H1 (cell line): ENCODE measurements at regions not wholly inside any gene's neighbourhood (a gene's known extent, or its start where the extent isn't known, plus 50 kb on each side); places are given as distances from the start of the nearest gene placed in this dataset.

Experiments
- CTCF ChIA-PET: fragments of 300-600 bp; sonication (Branson Sonifier 250); formaldehyde crosslinking; loops from one replicate; lab custom pipeline; 2021; ENCODE audit not compliant: partially characterized antibody; lab: Charles Lee
- POLR2A ChIA-PET: fragments of 300-600 bp; sonication (Branson Sonifier 250); formaldehyde crosslinking; loops from one replicate; lab custom pipeline; 2021; ENCODE audit warnings: inconsistent platforms; ENCODE audit not compliant: partially characterized antibody; lab: Charles Lee
- DNase-seq, 2 experiments: peaks; one replicate each; pipeline versions ENCODE4 v3.0.0 to v3.0.0-alpha.2; 2010 to 2022; ENCODE audit warnings: low spot score in 2 of 2, low read depth in 1 of 2, mixed read lengths in 1 of 2
- FAIRE-seq: peaks from 2 replicates; lab custom pipeline; 2011; peaks lifted over from hg19 to GRCh38; lab: Jason Lieb, UNC
- H2AFZ ChIP-seq: 2 replicates; pipeline ENCODE4 v1.8.1; 2012; ENCODE audit warnings: low read length, inconsistent platforms
- H2AK5ac ChIP-seq: 2 replicates; pipeline ENCODE4 v1.6.1; 2013; ENCODE audit warnings: low read depth, low read length
- H2BK120ac ChIP-seq: replicated peaks from 2 replicates; pipeline ENCODE3; 2013; ENCODE audit warnings: low read depth, low read length, inconsistent platforms
- H2BK12ac ChIP-seq: 2 replicates; pipeline ENCODE4 v1.6.1; 2013; ENCODE audit warnings: low read depth, low read length
- H2BK15ac ChIP-seq: 2 replicates; pipeline ENCODE4 v1.6.1; 2013; ENCODE audit warnings: low read length
- H2BK20ac ChIP-seq: 2 replicates; pipeline ENCODE4 v1.6.1; 2013; ENCODE audit warnings: low read length
- H2BK5ac ChIP-seq: 2 replicates; pipeline ENCODE4 v1.6.1; 2013; ENCODE audit warnings: low read depth, low read length
- H3K14ac ChIP-seq: 2 replicates; pipeline ENCODE4 v1.6.1; 2013; ENCODE audit warnings: inconsistent platforms; ENCODE audit not compliant: insufficient read length
- H3K18ac ChIP-seq: 2 replicates; pipeline ENCODE4 v1.6.1; 2013; ENCODE audit warnings: low read length; ENCODE audit errors: extremely low read depth
- H3K23ac ChIP-seq: 2 replicates; pipeline ENCODE4 v1.6.1; 2013; ENCODE audit warnings: inconsistent platforms; ENCODE audit not compliant: insufficient read length
- H3K23me2 ChIP-seq: 2 replicates; pipeline ENCODE4 v1.6.1; 2013; ENCODE audit warnings: low read depth, low read length
- H3K27ac ChIP-seq: 2 replicates; pipeline ENCODE4 v1.6.1; 2011; ENCODE audit warnings: low read depth, low read length, inconsistent platforms
- H3K27me3 ChIP-seq, 4 experiments: replicated peaks in 1 of 4; 1 replicate in 1 of 4; 2 replicates in 3 of 4; pipeline versions ENCODE4 v1.6.1 to v1.8.1; 2011 to 2013; ENCODE audit warnings: low read length in 3 of 4, mild to moderate bottlenecking in 3 of 4, inconsistent platforms in 2 of 4, mixed read lengths in 2 of 4, moderate library complexity in 1 of 4; ENCODE audit not compliant: control insufficient read depth in 3 of 4, insufficient read depth in 3 of 4; ENCODE audit errors: extremely low read depth in 1 of 4
- H3K36me3 ChIP-seq, 4 experiments: 2 replicates each; pipeline versions ENCODE4 v1.6.1 to v1.8.1; 2011 to 2013; ENCODE audit warnings: mild to moderate bottlenecking in 4 of 4, low read length in 3 of 4, moderate library complexity in 2 of 4, control low read depth in 1 of 4, inconsistent platforms in 1 of 4; ENCODE audit not compliant: insufficient read depth in 4 of 4, control insufficient read depth in 2 of 4
- H3K4ac ChIP-seq: replicated peaks from 2 replicates; pipeline ENCODE3; 2013; ENCODE audit warnings: low read length, low read depth, mixed read lengths, inconsistent platforms; ENCODE audit not compliant: insufficient read length
- H3K4me1 ChIP-seq, 4 experiments: replicated peaks in 1 of 4; 1 replicate in 1 of 4; 2 replicates in 3 of 4; pipeline versions ENCODE4 v1.6.1 to v1.8.1; 2011 to 2013; ENCODE audit warnings: low read length in 3 of 4, inconsistent platforms in 2 of 4, mixed read lengths in 1 of 4; ENCODE audit not compliant: insufficient read depth in 4 of 4, control insufficient read depth in 3 of 4
- H3K4me2 ChIP-seq, 2 experiments: 2 replicates each; pipeline versions ENCODE4 v1.6.1 to v1.8.1; 2011 to 2013; ENCODE audit warnings: low read depth in 2 of 2, low read length in 2 of 2, control low read depth in 1 of 2, inconsistent platforms in 1 of 2, mild to moderate bottlenecking in 1 of 2; ENCODE audit not compliant: insufficient read depth in 1 of 2
- H3K4me3 ChIP-seq, 4 experiments: fragments of 200-600, 300-600 bp in 1 of 4; sonication (generic), shearing (Covaris generic), sonication (Bioruptor Twin) in 1 of 4; 2 replicates each; pipeline versions ENCODE4 v1.5.1 to v1.8.1; 2011 to 2016; ENCODE audit warnings: low read length in 4 of 4, low read depth in 3 of 4, control low read depth in 2 of 4, inconsistent platforms in 2 of 4, mild to moderate bottlenecking in 2 of 4, mixed read lengths in 1 of 4, moderate library complexity in 1 of 4; ENCODE audit not compliant: insufficient read depth in 2 of 4; ENCODE audit errors: extremely low read depth in 1 of 4
- H3K56ac ChIP-seq: replicated peaks from 2 replicates; pipeline ENCODE3; 2013; ENCODE audit warnings: low read depth, mild to moderate bottlenecking, mixed read lengths, low read length, inconsistent platforms; ENCODE audit not compliant: insufficient read length
- H3K79me1 ChIP-seq: 2 replicates; pipeline ENCODE4 v1.6.1; 2013; ENCODE audit warnings: low read depth, low read length, control low read depth
- H3K79me2 ChIP-seq, 2 experiments: 2 replicates each; pipeline versions ENCODE4 v1.6.1 to v1.8.1; 2012 to 2013; ENCODE audit warnings: low read length in 2 of 2, mild to moderate bottlenecking in 2 of 2, inconsistent platforms in 1 of 2; ENCODE audit not compliant: insufficient read depth in 2 of 2, control insufficient read depth in 1 of 2
- H3K9ac ChIP-seq, 4 experiments: replicated peaks in 1 of 4; 1 replicate in 1 of 4; 2 replicates in 3 of 4; pipeline versions ENCODE4 v1.6.1 to v1.8.1; 2011 to 2013; ENCODE audit warnings: low read depth in 3 of 4, low read length in 3 of 4, control low read depth in 2 of 4, mild to moderate bottlenecking in 2 of 4, moderate library complexity in 2 of 4, inconsistent platforms in 1 of 4; ENCODE audit errors: extremely low read depth in 1 of 4
- H3K9me3 ChIP-seq, 2 experiments: 2 replicates each; pipeline versions ENCODE4 v1.6.1 to v1.8.1; 2012 to 2013; ENCODE audit warnings: mild to moderate bottlenecking in 2 of 2, moderate library complexity in 2 of 2, control low read depth in 1 of 2, inconsistent platforms in 1 of 2, low read depth in 1 of 2, low read length in 1 of 2, mixed read lengths in 1 of 2; ENCODE audit not compliant: insufficient read depth in 2 of 2
- H4K20me1 ChIP-seq, 2 experiments: replicated peaks in 1 of 2; 2 replicates each; pipeline versions ENCODE3 to v1.8.1; 2011 to 2013; ENCODE audit warnings: inconsistent platforms in 2 of 2, low read length in 2 of 2, mild to moderate bottlenecking in 1 of 2; ENCODE audit not compliant: insufficient read depth in 2 of 2, control insufficient read depth in 1 of 2
- H4K5ac ChIP-seq: 2 replicates; pipeline ENCODE4 v1.6.1; 2013; ENCODE audit warnings: low read length, low read depth, mixed read lengths, inconsistent platforms; ENCODE audit not compliant: insufficient read length
- H4K8ac ChIP-seq: 2 replicates; pipeline ENCODE4 v1.8.0; 2013; ENCODE audit warnings: mild to moderate bottlenecking, moderate library complexity, low read length, inconsistent platforms; ENCODE audit not compliant: insufficient read depth; ENCODE audit errors: extremely low read depth
- H4K91ac ChIP-seq: replicated peaks from 2 replicates; pipeline ENCODE3; 2013; ENCODE audit warnings: low read length, mixed read lengths, inconsistent platforms; ENCODE audit not compliant: insufficient read length
- ASH2L ChIP-seq: fragments of 200-600, 300-600 bp; sonication (generic); IDR thresholded peaks from one replicate; pipeline ENCODE4 v1.7.1; 2017; ENCODE audit warnings: low read length
- EGR1 ChIP-seq: IDR thresholded peaks from 2 replicates; pipeline ENCODE4 v1.6.1; 2011; ENCODE audit warnings: low read depth, low read length, borderline replicate concordance
- FOSL1 ChIP-seq: IDR thresholded peaks from 2 replicates; pipeline ENCODE4 v1.6.1; 2011; ENCODE audit warnings: mild to moderate bottlenecking, low read depth, low read length, moderate library complexity; ENCODE audit not compliant: insufficient read depth
- RBBP5 ChIP-seq: IDR thresholded peaks from 2 replicates; pipeline ENCODE4 v1.7.1; 2012; ENCODE audit warnings: low read depth, mild to moderate bottlenecking, inconsistent platforms, low read length, moderate library complexity, borderline replicate concordance
- SUZ12 ChIP-seq: fragments of 200-600 bp; sonication (generic); IDR thresholded peaks from 2 replicates; pipeline ENCODE4 v1.6.1; 2012; ENCODE audit warnings: mild to moderate bottlenecking, inconsistent platforms, low read length, moderate library complexity, mixed read lengths
- TCF12 ChIP-seq: IDR thresholded peaks from 2 replicates; pipeline ENCODE4 v1.6.1; 2011; ENCODE audit warnings: low read depth, mild to moderate bottlenecking, low read length
- WGBS, 2 experiments: shearing (Covaris generic) in 1 of 2; methylation state at CpG; one replicate each; pipeline versions ENCODE4 v1.1.6 to v1.1.7; 2013 to 2015; ENCODE audit warnings: low lambda C conversion rate in 2 of 2, mixed read lengths in 2 of 2, inconsistent platforms in 1 of 2, low coverage in 1 of 2, missing lambda C conversion rate in 1 of 2; ENCODE audit not compliant: insufficient replicate concordance in 2 of 2, insufficient coverage in 1 of 2, insufficient read length in 1 of 2; ENCODE audit errors: extremely low coverage in 1 of 2, missing lambda C conversion rate in 1 of 2; 5-methylcytosine and 5-hydroxymethylcytosine counted together

DNA sequence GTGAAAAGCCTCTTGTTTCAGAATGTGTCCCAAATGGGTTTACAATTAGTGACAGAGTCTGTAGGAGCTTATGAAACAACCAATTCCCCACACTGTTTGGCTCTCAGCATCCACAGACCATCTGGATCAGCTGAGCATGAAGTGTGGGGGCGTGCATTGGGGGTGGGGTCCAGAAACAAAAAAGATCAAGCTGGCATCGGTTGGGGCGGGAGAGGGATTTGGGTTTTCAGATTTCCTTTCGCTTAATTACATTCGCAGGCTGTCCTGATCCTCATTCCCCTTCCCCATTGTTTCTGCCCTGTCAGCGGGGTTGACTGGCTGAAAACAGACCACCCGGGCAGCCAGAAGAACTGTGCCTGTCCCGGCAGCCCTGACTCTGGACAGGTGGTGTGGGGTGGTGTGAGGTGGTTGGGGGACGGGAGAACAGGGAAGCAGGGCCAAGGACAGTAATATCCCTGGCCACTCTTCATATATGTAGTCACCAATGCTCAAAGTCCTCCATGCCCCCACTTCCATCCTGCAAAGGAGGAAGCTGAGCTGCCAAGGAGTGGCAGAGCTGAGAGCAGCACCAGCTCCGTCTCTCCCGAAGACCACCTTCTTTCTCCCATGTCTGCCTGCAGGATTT lies 92.0 kb downstream of the IER5 start:
- Histone ChIP-seq H2AK5ac (no peak overlapping the region), H3K79me1 (no peaks in the 10 kb centered on the region), H2BK20ac (peak overlapping the region; percentile 24; the same call in 1 of the 2 replicates), H3K36me3 (no peaks in the 10 kb centered on the region), H3K9me3 (no peaks in the 10 kb centered on the region), H4K20me1 (no peaks in the 10 kb centered on the region), H3K4me2 (peak overlapping the region; percentile 46 to 58), H4K5ac (no peak overlapping the region), H3K23ac (no peak overlapping the region), H2BK120ac (peak overlapping the region; percentile 2), H3K27ac (no peak overlapping the region; the same call in 1 of the 2 replicates), H2BK15ac (no peak overlapping the region), H2BK12ac (peak overlapping the region; percentile 52), H3K56ac (no peak overlapping the region), H4K8ac (peak overlapping the region; percentile 46; the same call in 1 of the 2 replicates), H3K27me3 (no peaks in the 10 kb centered on the region; a peak in 1 of 7 replicates), H2AFZ (0 out of 2 replicates have a peak overlapping the region, but pooled peaks have one; percentile 24), H3K23me2 (no peaks in the 10 kb centered on the region), H3K4ac (no peak overlapping the region), H3K9ac (peak overlapping the region in 1 of 4 experiments; percentile 63; a peak in 1 of 7 replicates), H2BK5ac (peak overlapping the region; percentile 14; the same call in 1 of the 2 replicates), H3K4me1 (peaks cover 15 to 27% (median 21%) of the 10 kb centered on the region in 4 experiments), H3K4me3 (peak overlapping the region in 2 of 4 experiments; percentile 19 to 27; a peak in 3 of 8 replicates), H4K91ac (no peak overlapping the region), H3K14ac (no peak overlapping the region), H3K18ac (peak overlapping the region; percentile 9; the same call in 1 of the 2 replicates), H3K79me2 (no peaks in the 10 kb centered on the region)
- POLR2A ChIA-PET, result interaction anchor here (0.9 to 1.9 kb wide), 3 partner anchors 8 to 225 kb away, joined by 3 to 7 read pairs (median 3); no protein-coding TSS in a partner anchor
- WGBS, 2 experiments, result 36% methylated on average over 11 of the region's 11 CpGs; no CpG with 5 or more reads in 1 of the 2 experiments
- no peak for DNase-seq
- CTCF ChIA-PET, result interaction anchor here (0.8 to 2.8 kb wide), 6 partner anchors 9 to 245 kb away, joined by 3 to 16 read pairs (median 4); no protein-coding TSS in a partner anchor
- FAIRE-seq, result no peak
- no peak for TF ChIP-seq SUZ12
- no peak for TF ChIP-seq FOSL1
- no peak for TF ChIP-seq RBBP5
- peak; percentile 71 for TF ChIP-seq ASH2L
- TF ChIP-seq TCF12, result 0 out of 2 replicates have a peak, but pooled peaks have one; percentile 11
- peak; percentile 75; the same call in 1 of the 2 replicates for TF ChIP-seq EGR1
